HG02938 (cell line): ENCODE measurements at regions not wholly inside any gene's neighbourhood (a gene's known extent, or its start where the extent isn't known, plus 50 kb on each side); places are given as distances from the start of the nearest gene placed in this dataset.
"Not testable (repeated sequence)": the region's sequence is repeated elsewhere in the genome, so short reads cannot be mapped to it uniquely, and the experiment has no call there.

Experiments used
- ATAC-seq: cut with Tn5 transposase; IDR thresholded peaks from one replicate; pipeline ENCODE4 v1.9.1; 2021; ENCODE audit warnings: mild to moderate bottlenecking, moderate library complexity; ENCODE audit not compliant: unreplicated experiment

DNA sequence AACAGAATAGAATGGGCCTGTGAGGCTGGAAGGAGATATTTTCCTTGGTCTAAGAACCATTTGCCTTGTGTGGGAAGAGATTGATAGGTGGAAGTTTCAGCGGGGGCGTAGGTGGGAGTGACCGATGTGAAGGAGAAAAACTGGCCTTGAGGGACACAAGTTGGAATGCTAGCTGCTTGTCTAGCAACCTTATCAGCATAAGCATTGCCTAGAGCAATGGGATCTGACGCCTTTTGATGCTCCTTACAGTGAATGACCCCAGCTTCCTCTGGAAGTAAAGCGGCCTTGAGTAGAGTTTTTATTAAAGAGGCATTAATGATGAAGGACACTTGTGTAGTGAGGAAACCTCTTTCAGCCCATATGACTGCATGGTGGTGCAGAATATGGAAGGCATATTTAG lies 843.8 kb upstream of the ANO3 start:
- ATAC-seq = not testable (repeated sequence)

DNA sequence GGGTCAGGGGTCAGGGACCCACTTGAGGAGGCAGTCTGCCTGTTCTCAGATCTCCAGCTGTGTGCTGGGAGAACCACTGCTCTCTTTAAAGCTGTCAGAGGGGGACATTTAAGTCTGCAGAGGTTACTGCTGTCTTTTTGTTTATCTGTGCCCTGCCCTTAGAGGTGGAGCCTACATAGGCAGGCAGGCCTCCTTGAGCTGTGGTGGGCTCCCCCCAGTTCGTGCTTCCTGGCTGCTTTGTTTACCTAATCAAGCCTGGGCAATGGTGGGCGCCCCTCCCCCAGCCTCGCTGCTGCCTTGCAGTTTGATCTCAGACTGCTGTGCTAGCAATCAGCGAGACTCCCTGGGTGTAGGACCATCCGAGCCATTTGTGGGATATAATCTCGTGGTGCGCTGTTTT lies 830.5 kb upstream of the ANO3 start:
- not testable (repeated sequence) for ATAC-seq

DNA sequence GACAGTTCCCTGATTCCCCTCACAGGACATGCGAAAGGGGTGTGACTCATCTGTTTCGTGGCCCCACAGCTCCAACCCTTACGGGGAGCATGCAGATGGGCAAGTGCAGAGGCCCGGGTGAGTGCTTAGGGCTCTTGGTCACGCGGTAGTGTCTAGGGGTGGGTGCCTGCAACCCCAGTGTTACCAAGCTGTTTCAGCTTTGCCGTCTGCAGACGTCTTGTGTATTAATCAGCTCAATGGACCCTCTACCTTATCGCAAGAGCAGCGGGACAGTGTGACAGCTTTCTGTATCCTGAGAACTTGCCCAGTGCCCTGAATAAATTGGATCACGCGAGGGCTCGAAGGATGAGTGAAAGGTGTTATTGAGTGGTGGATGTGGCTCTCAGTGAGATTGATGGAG lies 816.4 kb upstream of the ANO3 start:
- no peak for ATAC-seq

GRCh38 chr11:25520459-25520858 lies 811.5 kb upstream of the ANO3 start:
- no peak for ATAC-seq

GRCh38 chr11:25527841-25528240 lies 804.1 kb upstream of the ANO3 start:
- no peak for ATAC-seq

- no peak for ATAC-seq
Measured at GRCh38 chr11:25529572-25529971, 802.4 kb upstream of the ANO3 start.

GRCh38 chr11:25535467-25536272 lies 796.3 kb upstream of the ANO3 start:
- no peak for ATAC-seq

DNA sequence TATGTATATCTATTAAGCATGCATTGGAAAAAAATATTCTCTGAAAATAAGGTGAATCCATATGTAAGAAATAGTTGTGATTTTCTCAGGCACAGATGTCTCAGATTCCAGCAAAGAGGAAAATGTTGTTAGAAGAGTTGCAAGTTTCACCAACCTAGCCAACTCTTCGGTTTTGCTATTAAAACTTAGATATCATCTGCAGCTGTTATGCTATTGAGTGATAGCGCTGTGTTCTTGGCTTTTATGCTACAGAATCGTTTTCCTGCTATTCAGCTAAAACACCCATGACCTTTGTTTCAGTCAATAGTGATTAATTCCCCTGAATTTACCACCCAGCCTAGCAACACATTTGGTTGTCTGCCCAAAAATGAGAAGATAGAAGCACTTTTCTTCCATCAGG lies 795.6 kb upstream of the ANO3 start:
- ATAC-seq = no peak

GRCh38 chr11:25537393-25537792 lies 794.5 kb upstream of the ANO3 start:
- ATAC-seq = no peak

DNA sequence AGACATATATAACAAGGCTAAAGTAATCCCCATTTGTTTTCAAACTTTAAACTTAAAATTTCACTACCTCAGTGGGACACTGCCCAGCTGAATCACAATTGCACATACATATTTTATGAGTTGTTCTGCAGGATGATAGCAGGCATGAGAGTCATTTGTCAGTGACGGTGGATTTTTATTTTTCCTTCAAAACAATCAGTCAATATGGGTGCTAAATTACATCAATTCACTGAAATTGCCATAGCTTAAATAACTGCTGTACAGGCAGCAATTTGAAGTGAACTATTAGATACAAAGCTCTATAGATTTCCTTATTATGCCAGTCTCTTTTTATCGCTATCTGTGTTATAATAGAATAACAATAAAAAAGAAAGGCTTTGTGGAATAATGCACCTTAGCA lies 784.6 kb upstream of the ANO3 start:
- ATAC-seq = no peak

DNA sequence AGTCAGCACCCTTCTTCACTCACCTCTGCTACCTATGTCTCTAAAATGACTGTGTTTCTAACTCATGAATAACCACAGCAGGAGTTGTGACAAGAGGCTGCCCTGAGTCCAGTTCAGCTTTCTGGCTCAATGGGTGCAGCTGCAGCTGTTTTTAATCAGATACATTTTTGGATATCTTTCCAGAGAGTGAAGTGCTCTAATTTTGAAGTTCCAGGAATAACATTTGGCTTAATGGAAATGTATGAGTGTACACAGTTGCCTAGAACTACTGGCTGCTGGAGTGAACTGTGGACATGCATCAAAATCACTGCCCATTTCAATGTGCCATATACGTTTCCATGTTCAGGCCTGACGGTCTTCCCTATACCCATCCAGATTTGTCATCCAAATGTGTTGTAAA lies 769.5 kb upstream of the ANO3 start:
- no peak for ATAC-seq

DNA sequence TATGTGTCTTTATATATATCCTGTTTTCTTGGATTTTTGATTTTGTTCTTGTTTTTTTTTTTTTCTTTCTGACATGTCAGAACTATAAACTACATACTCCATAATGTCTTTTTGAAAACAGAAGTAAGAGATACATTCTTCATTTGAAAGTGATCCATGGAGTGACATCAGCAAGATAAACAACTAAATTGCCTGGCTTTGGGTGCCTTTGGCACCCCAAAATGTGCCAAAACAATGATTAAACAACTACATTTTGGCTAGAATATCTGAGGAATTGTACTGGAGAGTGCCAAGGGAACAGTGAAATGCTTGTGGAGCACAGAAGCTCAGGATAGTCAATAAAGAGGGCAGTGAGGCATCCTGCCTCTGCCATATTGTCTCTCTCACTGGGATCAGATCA lies 766.1 kb upstream of the ANO3 start:
- ATAC-seq = no peak

DNA sequence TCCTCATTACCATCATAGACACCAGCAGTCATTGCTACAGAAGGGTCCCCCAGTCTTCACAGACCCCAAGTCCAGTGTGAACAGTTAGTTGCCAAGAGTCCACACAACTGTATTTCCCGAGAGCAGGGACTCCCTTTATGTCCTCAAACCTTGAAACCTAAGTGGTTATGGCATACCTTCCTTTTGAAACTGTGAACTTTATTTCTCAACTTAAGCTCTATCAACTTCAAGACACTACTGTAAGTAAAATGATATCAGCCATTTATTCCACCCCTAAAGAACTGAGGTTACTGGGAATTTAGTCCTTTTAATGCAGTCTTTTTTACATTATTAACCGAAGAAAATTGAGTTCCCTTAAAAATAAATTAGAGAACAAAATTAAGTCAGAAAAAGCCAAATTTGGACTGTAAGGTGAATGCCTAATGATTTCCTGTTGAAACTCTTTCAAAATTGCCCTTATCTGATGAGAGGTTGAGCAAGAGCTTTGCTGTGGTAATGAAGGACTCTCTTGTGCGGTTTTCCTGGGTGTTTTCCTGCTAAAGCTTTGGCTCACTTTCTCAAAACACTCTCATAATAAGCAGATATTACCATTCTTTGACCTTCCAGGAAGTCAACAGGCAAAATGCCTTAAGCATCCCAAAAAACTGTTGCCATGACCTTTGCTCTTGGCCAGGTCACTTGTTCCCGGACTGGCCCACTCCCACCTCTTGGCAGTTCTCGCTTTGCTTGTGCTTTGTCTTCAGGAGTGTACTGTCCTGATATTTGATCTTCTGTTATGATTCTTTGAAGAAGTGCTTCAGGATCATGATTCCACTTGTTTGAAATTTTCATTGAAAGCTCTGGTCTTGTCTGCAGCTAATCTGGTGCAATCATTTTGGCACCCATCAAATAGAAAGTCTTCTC lies 765.4 kb upstream of the ANO3 start:
- no peak for ATAC-seq

DNA sequence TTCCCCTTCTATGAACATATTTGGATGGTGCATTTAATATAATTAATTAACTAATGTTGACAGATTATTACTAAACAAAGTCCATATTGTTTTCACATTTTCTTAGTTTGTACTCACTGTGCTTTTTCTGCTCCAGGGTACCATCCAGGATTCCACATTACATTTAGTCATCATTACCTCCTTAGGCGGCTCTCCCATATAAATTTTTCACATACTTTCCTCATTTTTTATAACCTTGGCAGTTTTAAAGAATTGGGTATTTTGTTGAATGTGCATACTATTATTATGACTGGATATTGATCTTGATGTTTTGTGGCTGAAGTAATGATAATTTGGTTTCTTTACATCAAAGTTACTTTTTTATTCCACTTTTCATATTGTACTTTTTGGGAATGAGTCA lies 755.6 kb upstream of the ANO3 start:
- no peak for ATAC-seq

- ATAC-seq = not testable (repeated sequence)
Measured at GRCh38 chr11:25579554-25579953, 752.4 kb upstream of the ANO3 start.

- no peak for ATAC-seq
Measured at GRCh38 chr11:25583596-25583995, 748.3 kb upstream of the ANO3 start.

DNA sequence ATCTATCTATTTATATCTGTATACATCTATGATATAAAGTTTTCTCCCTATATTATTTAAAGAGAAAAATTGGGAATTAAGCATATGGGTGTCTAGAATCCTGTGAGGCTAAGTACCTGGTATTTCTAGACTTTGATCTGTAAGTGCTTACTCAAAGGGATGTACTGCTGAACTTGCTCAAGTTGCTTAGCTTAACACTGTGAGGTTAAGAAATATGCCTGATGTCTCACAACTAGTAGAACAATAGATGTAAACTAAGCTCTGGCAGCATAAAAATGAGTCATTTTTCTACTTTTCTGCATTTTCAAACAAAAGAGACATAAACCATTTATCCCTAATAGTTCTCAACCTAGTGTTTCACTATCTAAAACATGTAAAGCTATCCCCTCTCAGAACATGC lies 744.4 kb upstream of the ANO3 start:
- ATAC-seq = no peak

DNA sequence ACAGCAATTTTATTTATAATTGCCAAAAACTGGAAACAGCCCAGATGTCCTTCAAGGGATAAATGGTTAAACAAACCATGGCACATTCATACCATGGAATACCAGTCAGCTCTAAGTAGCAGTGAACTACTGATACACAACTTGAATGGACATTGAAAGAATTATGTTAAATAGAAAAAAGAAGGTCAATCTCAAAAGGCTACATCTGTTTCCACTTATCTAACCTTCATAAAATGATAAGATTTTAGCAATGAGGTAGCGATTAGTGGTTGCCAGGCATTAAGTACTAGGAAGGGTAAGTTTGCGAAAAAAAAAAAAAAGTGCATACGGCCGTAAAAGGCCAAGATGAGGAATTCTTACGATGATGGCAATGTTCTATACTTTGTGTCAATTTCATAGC lies 738.7 kb upstream of the ANO3 start:
- no peak for ATAC-seq

DNA sequence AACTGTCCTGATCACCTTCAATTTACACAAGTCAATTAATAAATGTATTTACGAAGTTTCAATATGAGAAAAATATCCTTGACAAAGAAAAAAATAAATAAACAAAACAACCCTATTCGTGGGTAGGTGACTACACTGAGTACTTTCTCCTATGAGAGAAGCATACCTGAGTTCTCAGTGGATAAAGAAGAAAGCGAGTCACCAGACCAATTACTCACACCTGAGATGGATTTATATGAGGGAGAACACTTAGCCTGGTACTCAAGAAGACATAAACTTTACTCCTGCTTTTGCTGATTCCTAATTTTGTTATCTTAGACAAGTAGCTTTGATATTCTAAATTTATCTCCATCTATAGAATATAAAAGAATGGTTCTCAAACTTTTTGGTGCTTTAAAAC lies 735.2 kb upstream of the ANO3 start:
- ATAC-seq = no peak

DNA sequence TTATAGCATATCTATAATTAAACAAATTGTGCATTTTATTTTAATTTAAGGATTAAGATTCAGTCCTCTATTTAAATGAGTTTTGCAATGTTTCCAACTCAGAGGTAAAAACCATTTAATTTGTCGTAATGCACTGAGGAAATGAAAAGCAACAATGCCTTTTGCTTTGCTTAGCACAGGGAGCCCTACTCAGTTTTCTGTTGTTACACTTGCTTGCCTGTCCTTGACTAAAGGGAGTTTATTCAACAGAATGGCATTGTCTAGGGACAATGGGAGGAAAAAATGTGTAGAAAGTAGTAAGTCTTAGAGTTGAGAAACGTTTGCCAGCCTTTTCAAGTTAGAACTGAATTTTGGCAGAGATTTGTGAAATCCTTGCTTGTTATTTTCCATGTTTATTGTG lies 734.2 kb upstream of the ANO3 start:
- no peak for ATAC-seq

DNA sequence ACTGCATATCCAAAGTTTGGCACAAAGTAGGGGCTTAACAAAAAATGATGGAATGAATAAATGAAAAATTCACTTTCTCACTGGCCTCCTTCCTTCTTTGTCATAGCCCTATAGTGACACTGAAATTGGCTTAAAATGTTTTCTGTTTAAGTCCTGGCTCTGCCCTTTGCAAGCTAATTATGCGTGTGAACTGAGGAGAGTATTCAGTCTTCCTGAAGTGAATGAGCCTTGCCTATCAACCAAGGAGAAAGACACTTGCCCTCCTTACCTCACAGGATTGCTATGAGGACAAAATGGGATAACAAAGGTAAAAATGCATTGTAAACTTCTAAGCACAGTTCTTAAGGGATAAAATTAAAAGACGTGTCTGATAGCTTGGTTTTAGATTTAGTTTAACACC lies 729.8 kb upstream of the ANO3 start:
- ATAC-seq = no peak

DNA sequence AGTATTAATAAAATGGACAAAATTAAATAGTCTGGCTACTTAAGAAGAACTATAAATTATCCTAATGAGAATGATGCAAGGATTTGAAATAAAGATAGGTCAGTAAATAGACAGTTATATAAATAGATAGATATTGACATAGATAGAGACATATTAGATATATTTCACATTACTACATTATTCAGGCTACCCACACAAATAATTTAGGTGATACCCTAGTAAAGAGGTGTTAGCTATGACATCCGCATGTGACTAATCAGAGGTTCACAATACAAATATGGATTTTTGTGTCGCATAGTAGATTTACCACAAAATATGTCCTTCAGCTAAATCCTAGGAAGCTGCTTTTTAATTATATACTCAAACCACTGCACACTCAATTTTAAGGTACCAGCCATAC lies 729.0 kb upstream of the ANO3 start:
- ATAC-seq = no peak
